Activated CD4-positive, CD25-positive, alpha-beta regulatory T cell (primary cell): ENCODE measurements at regions not wholly inside any gene's neighbourhood (a gene's known extent, or its start where the extent isn't known, plus 50 kb on each side); places are given as distances from the start of the nearest gene placed in this dataset.

Source experiments
- DNase-seq, 4 experiments: peaks; one replicate each; lab custom pipeline; 2025; lab: John Stamatoyannopoulos, UW

GRCh38 chr17:72342627-72343527 is 222.1 kb downstream of the SOX9 start:
- DNase-seq: no peak

GRCh38 chr17:72343911-72344310 is 223.1 kb downstream of the SOX9 start:
- DNase-seq: no peak

GRCh38 chr17:72344613-72345012 is 223.8 kb downstream of the SOX9 start:
- no peak for DNase-seq

- DNase-seq: no peak
Measured at GRCh38 chr17:72345088-72345487, 224.3 kb downstream of the SOX9 start.

GRCh38 chr17:72345536-72345935 is 224.7 kb downstream of the SOX9 start:
- DNase-seq: no peak

- no peak for DNase-seq
Measured at GRCh38 chr17:72346306-72346705, 225.5 kb downstream of the SOX9 start.

- DNase-seq: no peak
Measured at GRCh38 chr17:72349011-72349410, 228.2 kb downstream of the SOX9 start.

- DNase-seq: no peak
Measured at GRCh38 chr17:72349491-72349995, 228.7 kb downstream of the SOX9 start.

GRCh38 chr17:72350073-72350472 is 229.3 kb downstream of the SOX9 start:
- DNase-seq: no peak

GRCh38 chr17:72351365-72351764 is 230.5 kb downstream of the SOX9 start:
- no peak for DNase-seq

GRCh38 chr17:72351884-72352346 is 231.1 kb downstream of the SOX9 start:
- no peak for DNase-seq

- DNase-seq: no peak
Measured at GRCh38 chr17:72353502-72353901, 232.7 kb downstream of the SOX9 start.

- DNase-seq: no peak
Measured at GRCh38 chr17:72354071-72354470, 233.3 kb downstream of the SOX9 start.

GRCh38 chr17:72357764-72358365 is 237.0 kb downstream of the SOX9 start:
- DNase-seq: no peak

GRCh38 chr17:72358465-72358864 is 237.6 kb downstream of the SOX9 start:
- DNase-seq: no peak

GRCh38 chr17:72359274-72359673 is 238.5 kb downstream of the SOX9 start:
- no peak for DNase-seq

- DNase-seq: no peak
Measured at GRCh38 chr17:72359811-72360210, 239.0 kb downstream of the SOX9 start.

- no peak for DNase-seq
Measured at GRCh38 chr17:72360386-72360940, 239.6 kb downstream of the SOX9 start.

GRCh38 chr17:72361892-72362291 is 241.1 kb downstream of the SOX9 start:
- no peak for DNase-seq

GRCh38 chr17:72362376-72363088 is 241.7 kb downstream of the SOX9 start:
- DNase-seq: no peak

GRCh38 chr17:72363089-72363610 is 242.3 kb downstream of the SOX9 start:
- no peak for DNase-seq

- DNase-seq: no peak
Measured at GRCh38 chr17:72365857-72366414, 245.1 kb downstream of the SOX9 start.
